ENCODE measurements at regions not wholly inside any gene's neighbourhood (a gene's known extent, or its start where the extent isn't known, plus 50 kb on each side); places are given as distances from the start of the nearest gene placed in this dataset.

DNA sequence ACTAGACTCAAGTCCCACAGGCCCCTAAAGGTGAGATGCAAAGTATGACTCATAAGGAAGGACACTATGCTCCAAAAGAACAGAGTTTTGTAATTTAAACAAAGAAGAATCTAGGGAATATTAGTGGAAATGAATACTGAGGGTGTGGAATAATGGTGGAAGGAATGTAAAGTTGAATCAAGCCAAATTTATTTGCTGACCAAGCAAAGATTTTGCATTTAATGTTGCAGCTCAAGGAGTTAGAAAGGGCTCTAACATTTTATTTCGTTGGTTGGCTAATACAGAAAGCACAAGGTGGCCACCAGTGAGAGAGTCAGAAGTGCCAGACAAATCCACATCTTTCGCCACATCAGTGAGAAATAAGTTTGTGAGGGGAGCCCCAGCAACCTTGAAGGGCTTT lies 550.3 kb downstream of the FOXG1 start:
- Histone ChIP-seq H3K4me3 (ENCODE audit: low read length in 3 of 3) (no peak overlapping the region), H3K9ac (ENCODE audit: low read length in 3 of 3) (no peak overlapping the region), H3K9me3 (ENCODE audit: control insufficient read depth in 2 of 3, insufficient read depth in 1 of 3, low read length in 3 of 3) (no peaks in the 10 kb centered on the region), H3K27me3 (ENCODE audit: control insufficient read depth, insufficient read depth, low read length) (no peaks in the 10 kb centered on the region), H3K36me3 (ENCODE audit: control insufficient read depth in 2 of 3, insufficient read depth in 3 of 3, low read length in 3 of 3) (no peaks in the 10 kb centered on the region), H3K4me1 (ENCODE audit: control insufficient read depth in 2 of 3, insufficient read depth in 2 of 3, low read depth in 1 of 3, low read length in 3 of 3) (no peaks in the 10 kb centered on the region), H3K27ac (ENCODE audit: low read depth in 2 of 2, low read length in 2 of 2) (no peak overlapping the region)
- no peak for FAIRE-seq
- TF ChIP-seq, protein P1, sequence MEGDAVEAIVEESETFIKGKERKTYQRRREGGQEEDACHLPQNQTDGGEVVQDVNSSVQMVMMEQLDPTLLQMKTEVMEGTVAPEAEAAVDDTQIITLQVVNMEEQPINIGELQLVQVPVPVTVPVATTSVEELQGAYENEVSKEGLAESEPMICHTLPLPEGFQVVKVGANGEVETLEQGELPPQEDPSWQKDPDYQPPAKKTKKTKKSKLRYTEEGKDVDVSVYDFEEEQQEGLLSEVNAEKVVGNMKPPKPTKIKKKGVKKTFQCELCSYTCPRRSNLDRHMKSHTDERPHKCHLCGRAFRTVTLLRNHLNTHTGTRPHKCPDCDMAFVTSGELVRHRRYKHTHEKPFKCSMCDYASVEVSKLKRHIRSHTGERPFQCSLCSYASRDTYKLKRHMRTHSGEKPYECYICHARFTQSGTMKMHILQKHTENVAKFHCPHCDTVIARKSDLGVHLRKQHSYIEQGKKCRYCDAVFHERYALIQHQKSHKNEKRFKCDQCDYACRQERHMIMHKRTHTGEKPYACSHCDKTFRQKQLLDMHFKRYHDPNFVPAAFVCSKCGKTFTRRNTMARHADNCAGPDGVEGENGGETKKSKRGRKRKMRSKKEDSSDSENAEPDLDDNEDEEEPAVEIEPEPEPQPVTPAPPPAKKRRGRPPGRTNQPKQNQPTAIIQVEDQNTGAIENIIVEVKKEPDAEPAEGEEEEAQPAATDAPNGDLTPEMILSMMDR (IDR thresholded peaks at IDR 0.05; ENCODE audit: borderline replicate concordance, extremely low read depth, insufficient read depth), result no peak
- intact Hi-C loops (cut with DNase I), result no loop called here
- DNase-seq, result no peak

DNA sequence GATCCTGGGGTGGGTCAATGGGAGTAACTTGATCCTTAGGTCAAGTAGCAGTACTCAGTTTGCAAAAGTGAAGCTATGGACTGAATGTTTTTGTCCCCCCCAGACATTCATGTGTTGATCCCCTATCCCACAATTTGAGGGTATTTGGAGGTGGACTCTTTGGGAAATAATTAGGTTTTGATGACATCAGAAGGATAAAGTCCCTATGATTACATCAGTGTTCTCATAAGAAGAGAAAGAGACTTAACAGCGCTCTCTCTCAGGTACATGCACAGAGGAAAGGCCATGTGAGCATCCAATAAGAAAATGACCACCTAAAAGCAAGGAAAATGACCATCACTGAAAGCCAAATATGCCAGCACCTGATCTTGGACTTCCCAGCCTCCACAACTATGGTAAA lies 550.8 kb downstream of the FOXG1 start:
- Histone ChIP-seq H3K4me3 (ENCODE audit: low read length in 3 of 3) (no peak overlapping the region), H3K9ac (ENCODE audit: low read length in 3 of 3) (no peak overlapping the region), H3K27ac (ENCODE audit: low read depth in 2 of 2, low read length in 2 of 2) (no peak overlapping the region), H3K36me3 (ENCODE audit: control insufficient read depth in 2 of 3, insufficient read depth in 3 of 3, low read length in 3 of 3) (no peaks in the 10 kb centered on the region), H3K27me3 (ENCODE audit: control insufficient read depth, insufficient read depth, low read length) (no peaks in the 10 kb centered on the region), H3K4me1 (ENCODE audit: control insufficient read depth in 2 of 3, insufficient read depth in 2 of 3, low read depth in 1 of 3, low read length in 3 of 3) (no peaks in the 10 kb centered on the region), H3K9me3 (ENCODE audit: control insufficient read depth in 2 of 3, insufficient read depth in 1 of 3, low read length in 3 of 3) (no peaks in the 10 kb centered on the region)
- no peak for DNase-seq
- TF ChIP-seq, protein P1 (IDR thresholded peaks at IDR 0.05; ENCODE audit: borderline replicate concordance, extremely low read depth, insufficient read depth), result no peak
- FAIRE-seq, result no peak
- intact Hi-C loops (cut with DNase I), result no loop called here

DNA sequence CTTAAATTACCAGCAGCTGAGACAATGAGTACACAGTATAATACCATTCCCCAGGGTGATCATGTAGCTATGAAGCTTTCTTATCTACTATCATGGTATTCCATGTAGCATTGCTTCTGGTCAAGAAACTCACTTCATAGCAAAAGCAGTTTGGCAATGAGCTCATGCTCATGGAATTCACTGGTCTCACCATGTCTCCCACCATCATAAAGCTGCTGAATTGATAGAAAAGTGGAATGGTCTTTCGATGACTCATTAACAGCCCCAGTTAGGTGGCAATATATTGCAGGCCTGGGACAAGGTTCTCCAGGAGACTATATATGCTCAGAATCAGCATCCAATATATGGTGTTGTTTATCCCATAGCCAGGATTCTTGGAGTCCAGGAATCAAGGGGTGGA lies 553.7 kb downstream of the FOXG1 start:
- Histone ChIP-seq H3K4me1 (ENCODE audit: control insufficient read depth in 2 of 3, insufficient read depth in 2 of 3, low read depth in 1 of 3, low read length in 3 of 3) (no peaks in the 10 kb centered on the region), H3K4me3 (ENCODE audit: low read length in 3 of 3) (no peak overlapping the region), H3K9ac (ENCODE audit: low read length in 3 of 3) (no peak overlapping the region), H3K27me3 (ENCODE audit: control insufficient read depth, insufficient read depth, low read length) (no peaks in the 10 kb centered on the region), H3K36me3 (ENCODE audit: control insufficient read depth in 2 of 3, insufficient read depth in 3 of 3, low read length in 3 of 3) (no peaks in the 10 kb centered on the region), H3K9me3 (ENCODE audit: control insufficient read depth in 2 of 3, insufficient read depth in 1 of 3, low read length in 3 of 3) (no peaks in the 10 kb centered on the region), H3K27ac (ENCODE audit: low read depth in 2 of 2, low read length in 2 of 2) (no peak overlapping the region)
- intact Hi-C loops (cut with DNase I), result no loop called here
- TF ChIP-seq, protein P1 (IDR thresholded peaks at IDR 0.05; ENCODE audit: borderline replicate concordance, extremely low read depth, insufficient read depth), result no peak
- DNase-seq (no peak), FAIRE-seq (no peak)

DNA sequence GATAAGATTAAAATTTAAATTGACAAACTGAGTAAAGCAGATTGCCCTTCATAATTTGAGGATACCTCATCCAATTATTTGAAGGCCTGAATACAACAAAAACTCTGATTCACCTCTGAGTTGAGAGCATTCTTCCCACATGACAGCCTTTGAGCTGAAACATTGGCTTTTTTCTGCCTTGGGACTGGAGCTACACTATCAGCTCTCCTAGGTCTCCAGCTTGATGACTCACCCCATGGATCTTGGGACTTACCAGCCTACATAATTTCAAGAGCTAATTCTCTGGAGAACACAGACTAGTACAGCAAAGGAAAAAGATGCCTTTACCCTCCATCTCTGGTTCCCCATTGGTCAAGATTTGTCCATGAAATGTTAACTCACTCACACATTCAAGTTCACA lies 555.1 kb downstream of the FOXG1 start:
- FAIRE-seq, result no peak
- intact Hi-C loops (cut with DNase I), result no loop called here
- TF ChIP-seq, protein P1 (IDR thresholded peaks at IDR 0.05; ENCODE audit: borderline replicate concordance, extremely low read depth, insufficient read depth), result no peak

More for the DNA sequence above, 555.1 kb downstream of the FOXG1 start:
- Histone ChIP-seq H3K9ac (ENCODE audit: low read length in 3 of 3) (no peak overlapping the region), H3K27ac (ENCODE audit: low read depth in 2 of 2, low read length in 2 of 2) (no peak overlapping the region), H3K36me3 (ENCODE audit: control insufficient read depth in 2 of 3, insufficient read depth in 3 of 3, low read length in 3 of 3) (no peaks in the 10 kb centered on the region), H3K4me1 (ENCODE audit: control insufficient read depth in 2 of 3, insufficient read depth in 2 of 3, low read depth in 1 of 3, low read length in 3 of 3) (no peaks in the 10 kb centered on the region), H3K27me3 (ENCODE audit: control insufficient read depth, insufficient read depth, low read length) (no peaks in the 10 kb centered on the region), H3K9me3 (ENCODE audit: control insufficient read depth in 2 of 3, insufficient read depth in 1 of 3, low read length in 3 of 3) (no peaks in the 10 kb centered on the region), H3K4me3 (ENCODE audit: low read length in 3 of 3) (no peak overlapping the region)
- DNase-seq, result no peak
